Neuronal stem cell (in vitro differentiated cells): ENCODE measurements at regions not wholly inside any gene's neighbourhood (a gene's known extent, or its start where the extent isn't known, plus 50 kb on each side); places are given as distances from the start of the nearest gene placed in this dataset.

Source experiments
- DNase-seq: peaks from one replicate; pipeline ENCODE4 v3.0.0-alpha.2; 2013; ENCODE audit warnings: low spot score
- H2AFZ ChIP-seq: one replicate; pipeline ENCODE4 v1.6.1; 2013; ENCODE audit warnings: mild to moderate bottlenecking, low read length, inconsistent platforms
- H2AK5ac ChIP-seq: 2 replicates; pipeline ENCODE4 v1.6.1; 2013; ENCODE audit warnings: low read depth, mild to moderate bottlenecking, inconsistent platforms, low read length, moderate library complexity, mixed read lengths
- H2BK120ac ChIP-seq: 2 replicates; pipeline ENCODE4 v1.6.1; 2013; ENCODE audit warnings: low read depth, mild to moderate bottlenecking, inconsistent platforms, low read length, moderate library complexity, mixed read lengths
- H2BK12ac ChIP-seq: one replicate; pipeline ENCODE4 v1.6.1; 2013; ENCODE audit warnings: low read length, inconsistent platforms
- H2BK15ac ChIP-seq: 2 replicates; pipeline ENCODE4 v1.6.1; 2013; ENCODE audit warnings: mild to moderate bottlenecking, low read length, inconsistent platforms, mixed read lengths
- H2BK5ac ChIP-seq: one replicate; pipeline ENCODE4 v1.6.1; 2013; ENCODE audit warnings: inconsistent platforms, mild to moderate bottlenecking, low read length, moderate library complexity
- H3K14ac ChIP-seq: one replicate; pipeline ENCODE4 v1.6.1; 2013; ENCODE audit warnings: low read length, inconsistent platforms
- H3K18ac ChIP-seq: 2 replicates; pipeline ENCODE4 v1.6.1; 2013; ENCODE audit warnings: low read length, inconsistent platforms
- H3K23ac ChIP-seq: 2 replicates; pipeline ENCODE4 v1.6.1; 2013; ENCODE audit warnings: low read depth, mild to moderate bottlenecking, mixed read lengths, low read length, inconsistent platforms; ENCODE audit not compliant: poor library complexity
- H3K27ac ChIP-seq: replicated peaks from 3 replicates; pipeline ENCODE4 v1.5.1; 2013; ENCODE audit warnings: low read length, inconsistent platforms
- H3K27me3 ChIP-seq, 3 experiments: 2 replicates each; pipeline ENCODE4 v1.6.1; 2013; ENCODE audit warnings: low read length in 3 of 3, mild to moderate bottlenecking in 2 of 3, inconsistent platforms in 1 of 3, low read depth in 1 of 3, mixed read lengths in 1 of 3, moderate library complexity in 1 of 3; ENCODE audit not compliant: control insufficient read depth in 3 of 3, insufficient read depth in 3 of 3
- H3K36me3 ChIP-seq, 2 donors: replicated peaks in 1 of 2; 2 replicates each; pipeline ENCODE4 v1.6.1; 2013; ENCODE audit warnings: low read length in 2 of 2; ENCODE audit not compliant: control insufficient read depth in 2 of 2, insufficient read depth in 2 of 2
- H3K4ac ChIP-seq: 2 replicates; pipeline ENCODE4 v1.6.1; 2013; ENCODE audit warnings: inconsistent platforms, mild to moderate bottlenecking, low read length, moderate library complexity
- H3K4me1 ChIP-seq, 2 donors: 1 replicate in 1 of 2; 2 replicates in 1 of 2; pipeline ENCODE4 v1.6.1; 2013; ENCODE audit warnings: low read length in 2 of 2, low read depth in 1 of 2; ENCODE audit not compliant: control insufficient read depth in 2 of 2, insufficient read depth in 1 of 2
- H3K4me2 ChIP-seq: one replicate; pipeline ENCODE4 v1.6.1; 2013; ENCODE audit warnings: mild to moderate bottlenecking, low read length, inconsistent platforms; ENCODE audit not compliant: insufficient read depth, poor library complexity, severe bottlenecking
- H3K4me3 ChIP-seq, 2 donors: 2 replicates each; pipeline ENCODE4 v1.5.1; 2013; ENCODE audit warnings: low read length in 2 of 2, mild to moderate bottlenecking in 2 of 2, inconsistent platforms in 1 of 2, moderate library complexity in 1 of 2
- H3K79me1 ChIP-seq: one replicate; pipeline ENCODE4 v1.6.1; 2013; ENCODE audit warnings: low read depth, mild to moderate bottlenecking, inconsistent platforms, low read length, moderate library complexity
- H3K9ac ChIP-seq: one replicate; pipeline ENCODE4 v1.6.1; 2013; ENCODE audit warnings: mild to moderate bottlenecking, low read depth, low read length, inconsistent platforms; ENCODE audit not compliant: poor library complexity
- H3K9me3 ChIP-seq, 2 donors: replicated peaks in 1 of 2; 2 replicates each; pipeline versions ENCODE3 to v1.6.1; 2013; ENCODE audit warnings: low read length in 2 of 2, mild to moderate bottlenecking in 2 of 2, inconsistent platforms in 1 of 2, low read depth in 1 of 2, mixed read lengths in 1 of 2, moderate library complexity in 1 of 2; ENCODE audit not compliant: control insufficient read depth in 2 of 2, insufficient read depth in 1 of 2
- H4K8ac ChIP-seq: one replicate; pipeline ENCODE4 v1.6.1; 2013; ENCODE audit warnings: low read depth, mild to moderate bottlenecking, inconsistent platforms, low read length, moderate library complexity
- H4K91ac ChIP-seq: one replicate; pipeline ENCODE4 v1.6.1; 2013; ENCODE audit warnings: low read length, low read depth, mild to moderate bottlenecking, inconsistent platforms; ENCODE audit not compliant: poor library complexity
- WGBS, 2 donors: extraction: QIAGEN DNeasy Blood & Tissue Kit; methylation state at CpG; one replicate each; pipeline ENCODE4 v1.1.7; 2013; ENCODE audit warnings: missing lambda C conversion rate in 2 of 2, mixed read lengths in 1 of 2; ENCODE audit not compliant: insufficient read length in 2 of 2, insufficient replicate concordance in 1 of 2; ENCODE audit errors: extremely low coverage in 2 of 2; 5-methylcytosine and 5-hydroxymethylcytosine counted together

GRCh38 chr9:129509533-129509928 is 111.4 kb downstream of the C9orf50 start:
- WGBS, 2 donors, result no CpG with 5 or more reads among the region's 4 CpGs
- H4K91ac ChIP-seq, result no peak overlapping the region
- H3K9me3 ChIP-seq, result peaks cover 14 to 29% of the 10 kb centered on the region in 2 donors
- H3K4me1 ChIP-seq, result peaks cover 2% of the 10 kb centered on the region in 2 donors
- H2BK15ac ChIP-seq, result no peak overlapping the region
- no peak overlapping the region for H2BK12ac ChIP-seq
- H2AFZ ChIP-seq, result no peak overlapping the region
- no peak overlapping the region for H4K8ac ChIP-seq
- H3K9ac ChIP-seq, result no peak overlapping the region
- no peak overlapping the region for H3K4me2 ChIP-seq
- no peak overlapping the region for H2AK5ac ChIP-seq
- no peak overlapping the region for H2BK5ac ChIP-seq
- no peaks in the 10 kb centered on the region for H3K79me1 ChIP-seq
- no peak overlapping the region for H3K4ac ChIP-seq
- no peak for DNase-seq
- no peaks in the 10 kb centered on the region for H3K27me3 ChIP-seq
- H3K4me3 ChIP-seq, result no peak overlapping the region
- H3K23ac ChIP-seq, result no peak overlapping the region
- H2BK120ac ChIP-seq, result no peak overlapping the region
- H3K14ac ChIP-seq, result no peak overlapping the region
- no peak overlapping the region for H3K18ac ChIP-seq
- no peak overlapping the region for H3K27ac ChIP-seq
- H3K36me3 ChIP-seq, result peaks cover 2 to 5% of the 10 kb centered on the region in 2 donors

- no peak for DNase-seq
- Histone ChIP-seq H3K79me1 (no peaks in the 10 kb centered on the region), H3K14ac (no peak overlapping the region), H3K23ac (no peak overlapping the region), H2AK5ac (no peak overlapping the region), H3K4me3 (no peak overlapping the region), H3K4me1 (peaks cover 2% of the 10 kb centered on the region in 2 donors), H3K4me2 (no peak overlapping the region), H2BK120ac (no peak overlapping the region), H2AFZ (no peak overlapping the region), H3K9ac (no peak overlapping the region), H2BK5ac (no peak overlapping the region), H4K8ac (no peak overlapping the region), H2BK12ac (no peak overlapping the region), H3K27ac (no peak overlapping the region), H2BK15ac (no peak overlapping the region), H3K18ac (no peak overlapping the region), H3K9me3 (peaks cover 4 to 14% of the 10 kb centered on the region in 2 donors), H3K36me3 (peaks cover 0 to 19% of the 10 kb centered on the region in 2 donors), H4K91ac (no peak overlapping the region), H3K4ac (no peak overlapping the region), H3K27me3 (no peaks in the 10 kb centered on the region)
- WGBS, 2 donors, result no CpG with 5 or more reads among the region's 5 CpGs
Observed at GRCh38 chr9:129507805-129508204, 113.1 kb downstream of the C9orf50 start.

GRCh38 chr9:129506892-129507291 is 114.0 kb downstream of the C9orf50 start:
- H3K4ac ChIP-seq, result no peak overlapping the region
- H3K27ac ChIP-seq, result no peak overlapping the region
- H3K79me1 ChIP-seq, result no peaks in the 10 kb centered on the region
- peaks cover 0 to 2% (median 0%) of the 10 kb centered on the region in 3 experiments for H3K27me3 ChIP-seq
- no peak for DNase-seq
- peaks cover 2% of the 10 kb centered on the region in 2 donors for H3K4me1 ChIP-seq
- H3K14ac ChIP-seq, result no peak overlapping the region
- H3K4me3 ChIP-seq, result no peak overlapping the region
- peaks cover 2 to 9% of the 10 kb centered on the region in 2 donors for H3K9me3 ChIP-seq
- no peak overlapping the region for H4K91ac ChIP-seq
- no peak overlapping the region for H3K9ac ChIP-seq
- no peak overlapping the region for H3K23ac ChIP-seq
- no peak overlapping the region for H2BK5ac ChIP-seq
- no peak overlapping the region for H2BK15ac ChIP-seq
- no CpG with 5 or more reads among the region's 6 CpGs for WGBS, 2 donors
- H2BK12ac ChIP-seq, result no peak overlapping the region
- no peak overlapping the region for H3K4me2 ChIP-seq
- no peak overlapping the region for H4K8ac ChIP-seq
- no peak overlapping the region for H2AK5ac ChIP-seq
- no peak overlapping the region for H2AFZ ChIP-seq
- peaks cover 0 to 19% of the 10 kb centered on the region in 2 donors for H3K36me3 ChIP-seq
- no peak overlapping the region for H2BK120ac ChIP-seq
- peak overlapping the region; percentile 79 for H3K18ac ChIP-seq

- H2BK12ac ChIP-seq, result no peak overlapping the region
- H4K8ac ChIP-seq, result no peak overlapping the region
- no peak overlapping the region for H2AK5ac ChIP-seq
- H3K9me3 ChIP-seq, result peaks cover 0 to 9% of the 10 kb centered on the region in 2 donors
- DNase-seq, result no peak
- H2BK120ac ChIP-seq, result no peak overlapping the region
- no peak overlapping the region for H3K23ac ChIP-seq
- no peak overlapping the region for H3K14ac ChIP-seq
- peaks cover 0 to 19% of the 10 kb centered on the region in 2 donors for H3K36me3 ChIP-seq
- H4K91ac ChIP-seq, result no peak overlapping the region
- no peak overlapping the region for H3K18ac ChIP-seq
- no CpG with 5 or more reads among the region's 13 CpGs for WGBS, 2 donors
- no peak overlapping the region for H3K4me3 ChIP-seq
- H2BK15ac ChIP-seq, result no peak overlapping the region
- no peak overlapping the region for H3K4me2 ChIP-seq
- peaks cover 0 to 3% (median 0%) of the 10 kb centered on the region in 3 experiments for H3K27me3 ChIP-seq
- H2AFZ ChIP-seq, result no peak overlapping the region
- H3K27ac ChIP-seq, result no peak overlapping the region
- no peak overlapping the region for H3K9ac ChIP-seq
- H3K79me1 ChIP-seq, result no peaks in the 10 kb centered on the region
- no peak overlapping the region for H2BK5ac ChIP-seq
- no peak overlapping the region for H3K4ac ChIP-seq
- peaks cover 2% of the 10 kb centered on the region in 2 donors for H3K4me1 ChIP-seq
Observed at GRCh38 chr9:129506041-129506440, 114.9 kb downstream of the C9orf50 start.
